ENCODE measurements at regions not wholly inside any gene's neighbourhood (a gene's known extent, or its start where the extent isn't known, plus 50 kb on each side); places are given as distances from the start of the nearest gene placed in this dataset.
A peak's percentile ranks its signal among the peaks of the same experiment; 100 is the strongest.

DNA sequence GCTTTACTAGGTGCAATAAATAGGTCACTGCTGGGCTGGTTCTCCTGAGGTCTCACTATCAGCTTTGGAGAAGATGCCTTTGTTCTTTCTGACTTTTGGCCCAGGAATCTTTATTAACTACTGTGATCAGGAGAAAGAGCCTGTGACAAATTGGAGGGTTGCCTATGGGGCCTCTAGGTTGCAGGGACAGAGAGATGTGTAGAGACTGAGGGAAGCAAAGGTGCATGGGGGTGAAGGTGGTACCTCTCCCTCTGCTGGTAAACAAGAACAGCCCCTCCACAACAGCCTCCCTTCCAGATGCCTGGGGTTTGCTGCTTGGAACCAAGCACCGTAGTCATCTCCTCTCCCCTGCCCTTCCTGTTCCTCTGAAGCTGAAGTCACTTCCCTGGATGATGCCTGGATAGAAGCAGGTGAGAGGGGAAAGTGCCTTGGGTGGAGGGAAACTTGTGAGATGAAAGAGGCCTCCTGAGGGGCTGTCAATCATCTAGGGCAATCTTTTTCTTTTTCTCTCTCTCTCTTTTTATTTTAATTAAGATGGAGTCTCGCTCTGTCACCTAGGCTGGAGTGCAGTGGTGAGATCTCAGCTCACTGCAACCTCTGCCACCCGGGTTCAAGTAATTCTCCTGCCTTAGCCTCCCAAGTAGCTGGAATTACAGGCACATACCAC lies 57.4 kb upstream of the DUSP22 start:
- Histone ChIP-seq H3K27me3 (no peaks in the 10 kb centered on the region), H3K27ac (peak overlapping the region; percentile 87), H3K4me2 (peak overlapping the region; percentile 73), H3K4me1 (peaks cover 29% of the 10 kb centered on the region), H3K9ac (peak overlapping the region; percentile 75; the same call in 1 of the 2 replicates), H3K9me3 (no peaks in the 10 kb centered on the region), H3K4me3 (peak overlapping the region; percentile 55; the same call in 1 of the 2 replicates), H3K36me3 (no peaks in the 10 kb centered on the region), H4K20me1 (no peaks in the 10 kb centered on the region)
- no peak for TF ChIP-seq Cebpa-rat (IDR thresholded peaks at IDR 0.05)

DNA sequence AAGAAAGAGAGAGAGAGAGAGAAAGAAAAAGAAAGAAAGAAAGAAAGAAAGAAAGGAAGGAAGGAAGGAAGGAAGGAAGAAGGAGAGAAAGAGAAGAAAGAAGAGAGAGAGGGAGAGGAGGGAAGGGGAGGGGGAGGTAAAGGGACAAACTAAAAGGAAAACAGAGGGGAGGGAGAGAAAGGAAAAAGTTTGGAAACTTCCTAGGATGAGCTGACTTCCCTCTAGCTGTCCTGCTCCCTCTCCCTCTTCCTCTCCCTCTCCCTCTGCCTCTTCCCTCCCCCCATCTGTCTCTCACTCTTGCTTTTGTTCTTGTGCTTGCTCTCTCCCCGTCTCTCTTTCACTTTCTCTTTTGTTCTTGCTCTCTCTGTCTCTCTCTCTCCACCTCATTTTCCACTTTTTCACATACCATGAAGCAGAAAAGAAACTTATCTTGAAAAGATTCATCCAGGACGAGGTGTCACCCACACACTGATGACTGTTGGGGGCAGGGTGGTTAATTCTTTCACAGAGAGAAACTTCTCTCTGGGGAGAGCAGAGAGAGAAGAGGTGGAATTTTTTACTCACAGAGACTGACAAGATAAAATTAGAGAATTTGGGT lies 56.4 kb upstream of the DUSP22 start:
- no peaks in the 10 kb centered on the region for H3K27me3 ChIP-seq
- H3K4me1 ChIP-seq, result peaks cover 29% of the 10 kb centered on the region
- no peak for TF ChIP-seq Cebpa-rat (IDR thresholded peaks at IDR 0.05)
- peak overlapping the region; percentile 73 for H3K4me2 ChIP-seq
- H4K20me1 ChIP-seq, result no peaks in the 10 kb centered on the region
- H3K27ac ChIP-seq, result peak overlapping the region; percentile 87
- peak overlapping the region; percentile 55 for H3K4me3 ChIP-seq
- H3K9me3 ChIP-seq, result no peaks in the 10 kb centered on the region
- peak overlapping the region; percentile 75 for H3K9ac ChIP-seq
- no peaks in the 10 kb centered on the region for H3K36me3 ChIP-seq

DNA sequence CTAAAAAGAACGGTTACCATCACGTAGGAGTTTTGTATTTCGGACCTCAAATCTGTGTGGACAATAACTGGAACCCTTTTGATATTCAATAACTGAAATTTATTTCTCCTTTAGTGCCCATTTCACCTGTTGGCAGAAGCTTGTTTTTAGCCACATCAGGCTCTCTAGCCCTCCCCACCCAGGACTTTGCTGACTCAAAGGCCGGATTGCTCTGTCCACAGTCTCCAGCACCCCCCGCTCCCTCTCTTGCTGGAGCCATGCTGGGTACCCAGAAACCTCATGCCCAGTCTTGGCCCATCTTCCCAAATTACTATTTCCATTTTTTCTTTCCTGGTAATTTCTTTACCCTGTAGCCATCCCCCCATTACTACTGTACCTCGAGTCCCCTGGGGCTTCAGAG lies 55.8 kb upstream of the DUSP22 start:
- no peak for TF ChIP-seq Cebpa-rat (IDR thresholded peaks at IDR 0.05)
- no peaks in the 10 kb centered on the region for H3K9me3 ChIP-seq
- H3K4me2 ChIP-seq, result peak overlapping the region; percentile 73
- no peaks in the 10 kb centered on the region for H3K36me3 ChIP-seq
- H4K20me1 ChIP-seq, result no peaks in the 10 kb centered on the region
- peaks cover 29% of the 10 kb centered on the region for H3K4me1 ChIP-seq
- H3K27ac ChIP-seq, result peak overlapping the region; percentile 87
- peak overlapping the region; percentile 55 for H3K4me3 ChIP-seq
- H3K27me3 ChIP-seq, result no peaks in the 10 kb centered on the region
- peak overlapping the region; percentile 75 for H3K9ac ChIP-seq

DNA sequence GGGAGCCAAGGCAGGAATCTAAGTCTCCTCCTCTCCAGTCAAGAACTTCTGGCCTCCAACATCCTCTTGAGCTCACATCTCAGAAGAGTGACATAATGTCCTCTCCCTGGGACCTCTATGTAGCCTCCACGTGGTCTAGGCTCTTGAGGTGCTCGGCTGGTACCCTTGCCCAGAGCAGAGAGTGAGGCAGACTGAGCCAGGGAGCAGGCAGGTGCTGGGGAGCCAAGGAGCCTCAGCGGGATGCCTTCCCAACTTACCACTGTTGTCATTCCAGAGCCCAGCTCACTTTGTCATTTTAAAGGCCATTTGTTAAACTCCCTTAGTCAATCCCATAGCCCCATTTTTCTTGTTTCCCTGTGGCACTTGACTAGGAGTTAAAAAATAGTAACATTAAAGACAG lies 52.1 kb upstream of the DUSP22 start:
- peaks cover 21% of the 10 kb centered on the region for H3K4me1 ChIP-seq
- no peaks in the 10 kb centered on the region for H3K36me3 ChIP-seq
- H3K9me3 ChIP-seq, result peaks cover 10% of the 10 kb centered on the region
- no peak overlapping the region for H3K9ac ChIP-seq
- H3K4me2 ChIP-seq, result no peak overlapping the region
- no peaks in the 10 kb centered on the region for H4K20me1 ChIP-seq
- no peaks in the 10 kb centered on the region for H3K27me3 ChIP-seq
- H3K4me3 ChIP-seq, result no peak overlapping the region
- no peak for TF ChIP-seq Cebpa-rat (IDR thresholded peaks at IDR 0.05)
- no peak overlapping the region for H3K27ac ChIP-seq

DNA sequence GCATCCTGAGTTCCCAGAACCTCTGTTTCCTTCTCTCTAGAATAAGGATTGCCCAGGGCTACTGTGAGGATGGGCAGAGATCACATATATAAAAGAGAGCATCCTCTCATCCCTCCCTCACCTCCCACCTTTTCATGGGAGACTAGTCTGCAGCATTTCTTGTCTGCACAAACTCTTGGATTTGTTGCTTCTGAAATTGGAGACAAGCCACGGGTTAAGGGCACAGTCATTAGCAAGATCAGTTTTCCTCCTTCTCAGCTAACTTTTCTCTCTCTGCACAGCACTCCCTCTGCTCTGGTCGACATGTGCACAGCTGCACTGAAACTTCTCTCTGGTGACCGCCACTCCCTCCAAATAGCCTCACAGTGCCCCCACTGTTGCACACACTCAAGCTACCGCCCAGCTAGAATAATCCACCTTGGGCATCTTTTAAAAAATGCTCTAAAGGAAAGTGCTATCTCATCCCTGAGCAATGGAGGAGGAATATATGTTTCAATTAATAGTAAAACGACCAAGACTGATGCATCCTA lies 50.9 kb upstream of the DUSP22 start:
- Histone ChIP-seq H3K4me2 (no peak overlapping the region), H3K9ac (no peak overlapping the region), H3K27ac (no peak overlapping the region), H3K27me3 (no peaks in the 10 kb centered on the region), H3K9me3 (peaks cover 10% of the 10 kb centered on the region), H3K4me3 (no peak overlapping the region), H3K4me1 (peaks cover 9% of the 10 kb centered on the region), H3K36me3 (no peaks in the 10 kb centered on the region), H4K20me1 (no peaks in the 10 kb centered on the region)
- TF ChIP-seq Cebpa-rat (IDR thresholded peaks at IDR 0.05), result no peak
